Bronchial epithelial cell (primary cell): ENCODE measurements at regions not wholly inside any gene's neighbourhood (a gene's known extent, or its start where the extent isn't known, plus 50 kb on each side); places are given as distances from the start of the nearest gene placed in this dataset.

ENCODE experiments used
- DNase-seq: peaks from one replicate; pipeline ENCODE4 v3.0.0-alpha.2; 2010; ENCODE audit warnings: low read depth
- FAIRE-seq: peaks from 2 replicates; lab custom pipeline; 2011; peaks lifted over from hg19 to GRCh38; lab: Jason Lieb, UNC
- H3K27me3 ChIP-seq: 2 replicates; pipeline ENCODE4 v1.5.1; 2011; ENCODE audit warnings: low read length; ENCODE audit not compliant: control insufficient read depth, insufficient read depth
- H3K36me3 ChIP-seq: 2 replicates; pipeline ENCODE4 v1.5.1; 2011; ENCODE audit warnings: low read length; ENCODE audit not compliant: control insufficient read depth, insufficient read depth
- H3K4me3 ChIP-seq: 2 replicates; pipeline ENCODE4 v1.5.1; 2011; ENCODE audit warnings: mild to moderate bottlenecking, low read depth, low read length, control low read depth
- TF ChIP-seq, protein P1 (sequence below): IDR thresholded peaks from 2 replicates; pipeline ENCODE4 v1.5.1; 2011; ENCODE audit warnings: mild to moderate bottlenecking, moderate library complexity, low read length, control low read depth, inconsistent platforms; ENCODE audit not compliant: insufficient read depth, severe bottlenecking

DNA sequence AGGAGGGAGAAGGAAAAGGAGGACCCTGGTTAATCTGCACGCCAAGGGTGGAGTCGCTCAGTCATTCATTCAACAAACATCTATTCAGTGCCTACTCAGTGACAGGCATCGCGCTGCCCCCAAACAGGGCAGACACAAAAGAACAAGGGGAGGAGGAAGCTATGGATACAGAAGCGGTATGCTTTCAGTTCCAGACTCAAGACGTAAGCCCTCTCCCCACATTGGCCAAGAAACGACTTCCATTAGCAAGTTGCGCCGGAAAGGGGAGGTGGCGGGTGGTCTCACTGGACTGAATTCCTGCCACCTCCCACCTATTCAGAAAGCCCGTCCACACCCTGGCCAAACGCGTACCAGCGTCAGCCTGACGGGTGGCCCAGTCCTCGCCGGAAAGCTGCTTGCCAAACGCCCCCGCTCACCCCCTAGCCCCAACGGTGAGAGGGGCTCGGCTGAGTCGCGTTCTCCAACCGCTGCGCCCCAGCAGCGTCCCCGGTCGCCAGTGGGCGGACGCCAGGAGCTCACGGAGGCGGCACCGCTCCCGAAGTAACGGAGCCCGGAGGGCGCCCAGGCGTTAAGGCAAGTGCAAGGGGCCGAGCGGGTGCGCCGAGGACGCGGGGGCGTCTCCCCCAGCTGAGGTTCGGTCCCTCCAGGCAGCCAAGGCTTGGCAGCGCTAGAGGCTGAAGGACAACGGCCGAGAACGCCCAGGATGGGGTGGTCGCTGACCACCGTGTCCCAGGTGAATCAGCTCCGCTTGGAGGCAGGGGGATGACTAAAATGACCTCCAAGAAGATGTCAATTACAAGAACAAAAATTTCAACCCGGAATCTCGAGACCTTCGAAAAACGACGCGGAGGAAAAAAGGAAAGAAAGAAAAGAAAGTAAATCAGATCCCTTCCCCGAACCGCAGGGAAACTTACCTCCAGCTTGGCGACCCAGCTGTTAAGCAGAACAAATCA is 470.7 kb downstream of the SOX9 start:
- TF ChIP-seq, protein P1, sequence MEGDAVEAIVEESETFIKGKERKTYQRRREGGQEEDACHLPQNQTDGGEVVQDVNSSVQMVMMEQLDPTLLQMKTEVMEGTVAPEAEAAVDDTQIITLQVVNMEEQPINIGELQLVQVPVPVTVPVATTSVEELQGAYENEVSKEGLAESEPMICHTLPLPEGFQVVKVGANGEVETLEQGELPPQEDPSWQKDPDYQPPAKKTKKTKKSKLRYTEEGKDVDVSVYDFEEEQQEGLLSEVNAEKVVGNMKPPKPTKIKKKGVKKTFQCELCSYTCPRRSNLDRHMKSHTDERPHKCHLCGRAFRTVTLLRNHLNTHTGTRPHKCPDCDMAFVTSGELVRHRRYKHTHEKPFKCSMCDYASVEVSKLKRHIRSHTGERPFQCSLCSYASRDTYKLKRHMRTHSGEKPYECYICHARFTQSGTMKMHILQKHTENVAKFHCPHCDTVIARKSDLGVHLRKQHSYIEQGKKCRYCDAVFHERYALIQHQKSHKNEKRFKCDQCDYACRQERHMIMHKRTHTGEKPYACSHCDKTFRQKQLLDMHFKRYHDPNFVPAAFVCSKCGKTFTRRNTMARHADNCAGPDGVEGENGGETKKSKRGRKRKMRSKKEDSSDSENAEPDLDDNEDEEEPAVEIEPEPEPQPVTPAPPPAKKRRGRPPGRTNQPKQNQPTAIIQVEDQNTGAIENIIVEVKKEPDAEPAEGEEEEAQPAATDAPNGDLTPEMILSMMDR: no peak
- Histone ChIP-seq H3K36me3 (no peaks in the 10 kb centered on the region), H3K4me3 (peak overlapping the region; percentile 90), H3K27me3 (no peaks in the 10 kb centered on the region)
- DNase-seq (no peak), FAIRE-seq (no peak)

DNA sequence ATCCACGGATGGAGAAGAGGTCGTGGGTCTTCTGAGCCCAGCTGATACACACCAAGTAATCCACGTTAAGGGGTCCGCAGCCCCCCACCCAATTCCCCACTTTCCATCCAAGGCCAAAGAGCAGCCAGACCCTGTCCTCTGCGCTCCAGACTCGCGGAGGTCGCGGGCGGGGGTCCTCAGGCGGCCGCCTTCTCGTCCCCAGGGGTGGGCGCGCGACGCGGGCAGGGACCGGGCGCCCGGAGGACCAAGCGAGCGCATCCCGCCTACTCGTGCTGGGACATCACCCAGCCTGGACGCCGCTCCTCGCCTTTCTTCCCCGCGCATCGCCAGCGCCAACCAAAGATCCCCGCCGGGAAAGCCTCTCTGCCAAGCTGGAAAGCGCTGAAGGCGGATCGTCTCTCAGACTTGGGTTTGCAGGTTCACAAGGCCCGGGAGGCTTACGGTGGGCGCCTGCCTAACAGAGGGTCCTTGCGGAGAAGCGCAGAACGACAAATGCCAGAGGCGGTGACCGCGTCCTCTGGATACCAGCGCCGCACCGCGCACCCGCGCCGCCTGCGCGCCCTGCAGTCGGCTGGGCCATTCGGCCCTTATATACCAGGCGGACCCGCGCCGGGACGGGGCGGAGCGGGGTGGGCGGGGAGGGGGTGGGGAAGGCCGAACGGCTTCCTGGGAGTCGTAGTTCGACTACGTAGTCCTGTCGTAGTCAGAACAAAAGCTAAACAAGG is 471.6 kb downstream of the SOX9 start:
- peak; percentile 62 for DNase-seq
- FAIRE-seq: no peak
- TF ChIP-seq, protein P1: no peak
- H3K4me3 ChIP-seq: peak overlapping the region; percentile 90
- H3K36me3 ChIP-seq: no peaks in the 10 kb centered on the region
- H3K27me3 ChIP-seq: no peaks in the 10 kb centered on the region

DNA sequence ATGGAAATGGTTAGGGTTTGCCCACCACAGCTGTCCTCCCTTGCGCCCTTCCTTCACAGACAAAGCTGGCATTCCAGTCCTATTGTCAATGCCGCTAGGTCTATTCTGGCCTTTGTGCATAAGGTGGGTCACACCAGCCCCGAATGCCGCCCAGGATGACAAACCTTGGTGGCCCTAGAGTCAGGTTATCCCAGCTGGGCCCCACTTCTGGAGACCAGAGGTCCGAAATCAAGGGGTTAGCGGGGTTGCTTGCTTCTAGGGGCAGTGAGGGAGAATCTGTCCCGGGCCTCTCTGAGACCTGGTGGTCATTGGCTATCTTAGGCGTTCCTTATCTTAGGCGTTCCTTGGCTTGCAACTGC is 472.1 kb downstream of the SOX9 start:
- no peak for DNase-seq
- Histone ChIP-seq H3K36me3 (no peaks in the 10 kb centered on the region), H3K4me3 (no peak overlapping the region)

DNA sequence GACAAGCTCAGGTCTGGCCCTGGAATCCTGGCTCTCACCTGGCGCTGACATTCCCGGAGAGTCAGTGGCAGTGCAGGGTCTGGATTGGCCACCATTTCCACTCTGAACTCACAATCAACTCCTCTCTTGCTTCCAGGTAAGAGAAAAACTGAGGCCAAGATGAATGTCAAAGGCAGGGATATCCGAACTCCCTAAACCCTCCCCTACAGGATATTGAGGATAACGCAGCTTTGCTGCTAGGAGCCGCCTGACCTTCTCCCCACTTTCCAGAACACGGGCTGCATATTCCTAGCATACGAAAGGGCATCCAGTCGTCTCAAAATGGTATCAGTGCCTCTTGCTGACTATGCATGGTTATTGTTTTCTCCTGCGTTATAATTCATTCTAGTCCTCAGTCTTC is 473.4 kb downstream of the SOX9 start:
- Histone ChIP-seq H3K27me3 (no peaks in the 10 kb centered on the region), H3K4me3 (no peak overlapping the region), H3K36me3 (no peaks in the 10 kb centered on the region)
- TF ChIP-seq, protein P1: no peak
- DNase-seq (no peak), FAIRE-seq (no peak)

More for the DNA sequence above, 472.1 kb downstream of the SOX9 start:
- H3K27me3 ChIP-seq: no peaks in the 10 kb centered on the region
- TF ChIP-seq, protein P1: no peak
- no peak for FAIRE-seq
